Activated gamma-delta T cell treated with Interleukin-2 at 50 U/mL for 16 hours (primary cell): ENCODE measurements at regions not wholly inside any gene's neighbourhood (a gene's known extent, or its start where the extent isn't known, plus 50 kb on each side); places are given as distances from the start of the nearest gene placed in this dataset.

Experiments
- DNase-seq: peaks from one replicate; pipeline ENCODE4 v3.0.0-alpha.2; 2020

- DNase-seq = no peak
These were observed 211.1 kb downstream of the MATN1 start for GRCh38 chr1:30511991-30512913.

GRCh38 chr1:30511563-30511962 is 211.8 kb downstream of the MATN1 start:
- no peak for DNase-seq

- DNase-seq = no peak
These were observed 212.3 kb downstream of the MATN1 start for GRCh38 chr1:30511106-30511505.

- DNase-seq = no peak
These were observed 213.7 kb downstream of the MATN1 start for GRCh38 chr1:30509670-30510069.

- no peak for DNase-seq
These were observed 214.8 kb downstream of the MATN1 start for GRCh38 chr1:30508611-30509010.

GRCh38 chr1:30508175-30508448 is 215.3 kb downstream of the MATN1 start:
- no peak for DNase-seq

GRCh38 chr1:30507401-30508174 is 215.8 kb downstream of the MATN1 start:
- DNase-seq = no peak

- DNase-seq = no peak
These were observed 216.4 kb downstream of the MATN1 start for GRCh38 chr1:30507016-30507312.

GRCh38 chr1:30506291-30507015 is 216.9 kb downstream of the MATN1 start:
- no peak for DNase-seq

- no peak for DNase-seq
These were observed 217.5 kb downstream of the MATN1 start for GRCh38 chr1:30505853-30506252.

GRCh38 chr1:30492451-30492850 is 230.9 kb downstream of the MATN1 start:
- DNase-seq = no peak

GRCh38 chr1:30491831-30492230 is 231.6 kb downstream of the MATN1 start:
- no peak for DNase-seq

GRCh38 chr1:30490554-30491053 is 232.8 kb downstream of the MATN1 start:
- no peak for DNase-seq

GRCh38 chr1:30489737-30490389 is 233.5 kb downstream of the MATN1 start:
- no peak for DNase-seq

- no peak for DNase-seq
These were observed 235.0 kb downstream of the MATN1 start for GRCh38 chr1:30488324-30488913.

- DNase-seq = no peak
These were observed 236.3 kb downstream of the MATN1 start for GRCh38 chr1:30487042-30487441.

GRCh38 chr1:30485072-30485471 is 238.3 kb downstream of the MATN1 start:
- no peak for DNase-seq

- DNase-seq = no peak
These were observed 238.7 kb downstream of the MATN1 start for GRCh38 chr1:30484668-30485067.

GRCh38 chr1:30479575-30479974 is 243.8 kb downstream of the MATN1 start:
- no peak for DNase-seq

- DNase-seq = no peak
These were observed 244.4 kb downstream of the MATN1 start for GRCh38 chr1:30478799-30479563.

GRCh38 chr1:30478283-30478682 is 245.1 kb downstream of the MATN1 start:
- no peak for DNase-seq

GRCh38 chr1:30477588-30477987 is 245.8 kb downstream of the MATN1 start:
- DNase-seq = no peak
